ENCODE measurements at regions not wholly inside any gene's neighbourhood (a gene's known extent, or its start where the extent isn't known, plus 50 kb on each side); places are given as distances from the start of the nearest gene placed in this dataset.
"Not testable (repeated sequence)": the region's sequence is repeated elsewhere in the genome, so short reads cannot be mapped to it uniquely, and the experiment has no call there.

DNA sequence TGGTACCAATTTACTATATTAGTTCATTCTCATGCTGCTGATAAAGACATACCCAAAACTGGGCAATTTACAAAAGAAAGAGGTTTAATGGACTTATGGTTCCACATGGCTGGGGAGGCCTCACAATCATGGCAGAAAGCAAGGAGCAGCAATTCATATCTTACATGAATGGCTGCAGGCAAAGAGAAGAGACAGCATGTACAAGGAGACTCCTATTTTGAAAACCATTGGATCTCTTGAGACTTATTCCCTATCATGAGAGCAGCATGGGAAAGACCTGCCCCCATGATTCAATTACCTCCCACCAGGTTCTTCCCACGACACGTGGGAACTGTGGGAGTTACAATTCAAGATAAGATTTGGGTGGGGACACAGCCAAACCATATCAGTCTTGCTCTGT lies 200.5 kb downstream of the FCRL5 start:
- TF ChIP-seq, protein P1, sequence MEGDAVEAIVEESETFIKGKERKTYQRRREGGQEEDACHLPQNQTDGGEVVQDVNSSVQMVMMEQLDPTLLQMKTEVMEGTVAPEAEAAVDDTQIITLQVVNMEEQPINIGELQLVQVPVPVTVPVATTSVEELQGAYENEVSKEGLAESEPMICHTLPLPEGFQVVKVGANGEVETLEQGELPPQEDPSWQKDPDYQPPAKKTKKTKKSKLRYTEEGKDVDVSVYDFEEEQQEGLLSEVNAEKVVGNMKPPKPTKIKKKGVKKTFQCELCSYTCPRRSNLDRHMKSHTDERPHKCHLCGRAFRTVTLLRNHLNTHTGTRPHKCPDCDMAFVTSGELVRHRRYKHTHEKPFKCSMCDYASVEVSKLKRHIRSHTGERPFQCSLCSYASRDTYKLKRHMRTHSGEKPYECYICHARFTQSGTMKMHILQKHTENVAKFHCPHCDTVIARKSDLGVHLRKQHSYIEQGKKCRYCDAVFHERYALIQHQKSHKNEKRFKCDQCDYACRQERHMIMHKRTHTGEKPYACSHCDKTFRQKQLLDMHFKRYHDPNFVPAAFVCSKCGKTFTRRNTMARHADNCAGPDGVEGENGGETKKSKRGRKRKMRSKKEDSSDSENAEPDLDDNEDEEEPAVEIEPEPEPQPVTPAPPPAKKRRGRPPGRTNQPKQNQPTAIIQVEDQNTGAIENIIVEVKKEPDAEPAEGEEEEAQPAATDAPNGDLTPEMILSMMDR (IDR thresholded peaks at IDR 0.05 in 8 of 11, conservative IDR thresholded peaks at IDR 0.05 in 3 of 11) = not testable (repeated sequence)
- TF ChIP-seq POLR2AphosphoS5 (IDR thresholded peaks at IDR 0.05) = not testable (repeated sequence)

Measured in spleen (tissue), 7 donors.